K562 (cell line): ENCODE measurements at regions not wholly inside any gene's neighbourhood (a gene's known extent, or its start where the extent isn't known, plus 50 kb on each side); places are given as distances from the start of the nearest gene placed in this dataset.

Experiments used
- DNMT1 ChIP-seq: fragments of 450-650 bp; IDR thresholded peaks from 2 replicates; pipeline ENCODE4 v1.6.1; 2016; ENCODE audit warnings: antibody characterized with exemption, mild to moderate bottlenecking
- EP300 ChIP-seq: IDR thresholded peaks from 2 replicates; pipeline ENCODE4 v1.6.1; 2012; ENCODE audit warnings: low read length, improper control_type of control experiment
- NCOA6 ChIP-seq: fragments of 450-650 bp; IDR thresholded peaks from 2 replicates; pipeline ENCODE4 v1.6.1; 2017; ENCODE audit warnings: mild to moderate bottlenecking
- PTTG1 ChIP-seq: fragments of 450-650 bp; IDR thresholded peaks from 2 replicates; pipeline ENCODE4 v1.6.1; 2016; ENCODE audit warnings: low read depth, mild to moderate bottlenecking, missing genetic modification characterization, missing compliant biosample characterization
- SP1 ChIP-seq: sonication (generic); formaldehyde crosslinking; IDR thresholded peaks from 2 replicates; pipeline ENCODE4 v1.8.1; 2022; ENCODE audit warnings: mild to moderate bottlenecking, missing genetic modification reagents
- YY1 ChIP-seq, 3 experiments: IDR thresholded peaks; 2 replicates each; pipeline ENCODE4 v1.6.1; 2011; ENCODE audit warnings: low read length in 2 of 3, mild to moderate bottlenecking in 2 of 3, moderate library complexity in 2 of 3, borderline replicate concordance in 1 of 3, control low read depth in 1 of 3, low read depth in 1 of 3; ENCODE audit not compliant: insufficient read depth in 3 of 3, insufficient replicate concordance in 2 of 3, control insufficient read depth in 1 of 3, insufficient read length in 1 of 3; ENCODE audit errors: extremely low read depth in 1 of 3
- ZEB2 ChIP-seq: fragments of 450-650 bp; IDR thresholded peaks from 2 replicates; pipeline ENCODE4 v1.6.1; 2016
- TF ChIP-seq, protein P1 (sequence below): fragments of 450-650 bp; IDR thresholded peaks from 2 replicates; pipeline ENCODE4 v1.6.1; 2016; ENCODE audit warnings: mild to moderate bottlenecking, moderate library complexity
- TF ChIP-seq, protein P2 (sequence below): fragments of 250-450 bp; sonication (Bioruptor Pico); IDR thresholded peaks from 2 replicates; pipeline ENCODE4 v1.8.0; 2022; ENCODE audit warnings: moderate library complexity, mild to moderate bottlenecking, inconsistent platforms
- TF ChIP-seq, protein P3 (sequence below): sonication (generic); formaldehyde crosslinking; IDR thresholded peaks from 2 replicates; pipeline ENCODE4 v1.8.0; 2022; ENCODE audit warnings: missing genetic modification reagents, mild to moderate bottlenecking, borderline replicate concordance
- TF ChIP-seq, protein P4 (sequence below): sonication (generic); formaldehyde crosslinking; IDR thresholded peaks from 2 replicates; pipeline ENCODE4 v1.8.1; 2023; ENCODE audit warnings: mild to moderate bottlenecking, missing genetic modification reagents, moderate library complexity

DNA sequence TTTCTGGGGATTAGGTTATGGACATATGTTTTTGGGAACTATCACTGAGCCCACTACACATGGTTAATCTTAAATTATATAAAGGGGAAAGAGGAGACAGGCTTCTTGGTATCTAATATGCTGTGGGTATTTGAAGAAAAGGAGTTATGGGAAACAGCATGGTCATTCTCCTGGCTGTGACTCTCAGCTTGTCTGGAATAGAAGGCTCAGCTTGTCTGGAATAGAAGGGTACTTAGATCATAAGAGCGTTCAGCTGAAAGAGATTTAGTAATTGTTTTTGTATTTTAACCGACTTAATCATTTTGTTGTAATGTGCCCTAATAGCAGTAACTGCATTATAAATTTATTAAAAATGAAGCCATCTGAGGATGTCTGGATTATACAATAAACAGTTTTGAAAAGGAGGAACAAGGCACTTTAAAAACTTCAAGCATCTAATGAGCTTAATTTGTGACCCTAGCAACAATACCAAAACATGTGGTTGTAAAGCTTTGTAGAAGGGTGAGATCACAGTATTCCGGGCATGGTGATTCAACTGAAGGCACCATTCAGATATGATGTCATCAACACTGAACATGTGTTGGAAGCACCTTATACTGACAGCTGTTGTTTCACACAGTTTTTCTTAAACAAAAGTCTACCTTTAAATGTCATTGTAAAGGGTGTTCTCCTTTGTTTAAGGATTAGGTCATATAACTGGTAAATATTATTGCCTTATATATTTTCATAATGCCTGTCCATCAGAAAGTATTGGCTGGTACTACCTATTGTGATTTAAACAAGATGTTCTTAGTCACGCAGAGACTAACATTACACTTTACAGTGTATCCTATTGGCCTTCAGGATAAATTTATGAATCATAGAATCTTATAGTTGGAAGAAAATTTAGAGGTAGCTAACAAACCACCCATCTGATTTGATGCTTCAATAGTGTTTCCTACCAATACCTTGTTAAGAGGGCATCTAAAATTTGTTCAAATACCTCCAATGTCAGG lies 2174.1 kb upstream of the WWC1 start (continued):
- TF ChIP-seq, protein P1, sequence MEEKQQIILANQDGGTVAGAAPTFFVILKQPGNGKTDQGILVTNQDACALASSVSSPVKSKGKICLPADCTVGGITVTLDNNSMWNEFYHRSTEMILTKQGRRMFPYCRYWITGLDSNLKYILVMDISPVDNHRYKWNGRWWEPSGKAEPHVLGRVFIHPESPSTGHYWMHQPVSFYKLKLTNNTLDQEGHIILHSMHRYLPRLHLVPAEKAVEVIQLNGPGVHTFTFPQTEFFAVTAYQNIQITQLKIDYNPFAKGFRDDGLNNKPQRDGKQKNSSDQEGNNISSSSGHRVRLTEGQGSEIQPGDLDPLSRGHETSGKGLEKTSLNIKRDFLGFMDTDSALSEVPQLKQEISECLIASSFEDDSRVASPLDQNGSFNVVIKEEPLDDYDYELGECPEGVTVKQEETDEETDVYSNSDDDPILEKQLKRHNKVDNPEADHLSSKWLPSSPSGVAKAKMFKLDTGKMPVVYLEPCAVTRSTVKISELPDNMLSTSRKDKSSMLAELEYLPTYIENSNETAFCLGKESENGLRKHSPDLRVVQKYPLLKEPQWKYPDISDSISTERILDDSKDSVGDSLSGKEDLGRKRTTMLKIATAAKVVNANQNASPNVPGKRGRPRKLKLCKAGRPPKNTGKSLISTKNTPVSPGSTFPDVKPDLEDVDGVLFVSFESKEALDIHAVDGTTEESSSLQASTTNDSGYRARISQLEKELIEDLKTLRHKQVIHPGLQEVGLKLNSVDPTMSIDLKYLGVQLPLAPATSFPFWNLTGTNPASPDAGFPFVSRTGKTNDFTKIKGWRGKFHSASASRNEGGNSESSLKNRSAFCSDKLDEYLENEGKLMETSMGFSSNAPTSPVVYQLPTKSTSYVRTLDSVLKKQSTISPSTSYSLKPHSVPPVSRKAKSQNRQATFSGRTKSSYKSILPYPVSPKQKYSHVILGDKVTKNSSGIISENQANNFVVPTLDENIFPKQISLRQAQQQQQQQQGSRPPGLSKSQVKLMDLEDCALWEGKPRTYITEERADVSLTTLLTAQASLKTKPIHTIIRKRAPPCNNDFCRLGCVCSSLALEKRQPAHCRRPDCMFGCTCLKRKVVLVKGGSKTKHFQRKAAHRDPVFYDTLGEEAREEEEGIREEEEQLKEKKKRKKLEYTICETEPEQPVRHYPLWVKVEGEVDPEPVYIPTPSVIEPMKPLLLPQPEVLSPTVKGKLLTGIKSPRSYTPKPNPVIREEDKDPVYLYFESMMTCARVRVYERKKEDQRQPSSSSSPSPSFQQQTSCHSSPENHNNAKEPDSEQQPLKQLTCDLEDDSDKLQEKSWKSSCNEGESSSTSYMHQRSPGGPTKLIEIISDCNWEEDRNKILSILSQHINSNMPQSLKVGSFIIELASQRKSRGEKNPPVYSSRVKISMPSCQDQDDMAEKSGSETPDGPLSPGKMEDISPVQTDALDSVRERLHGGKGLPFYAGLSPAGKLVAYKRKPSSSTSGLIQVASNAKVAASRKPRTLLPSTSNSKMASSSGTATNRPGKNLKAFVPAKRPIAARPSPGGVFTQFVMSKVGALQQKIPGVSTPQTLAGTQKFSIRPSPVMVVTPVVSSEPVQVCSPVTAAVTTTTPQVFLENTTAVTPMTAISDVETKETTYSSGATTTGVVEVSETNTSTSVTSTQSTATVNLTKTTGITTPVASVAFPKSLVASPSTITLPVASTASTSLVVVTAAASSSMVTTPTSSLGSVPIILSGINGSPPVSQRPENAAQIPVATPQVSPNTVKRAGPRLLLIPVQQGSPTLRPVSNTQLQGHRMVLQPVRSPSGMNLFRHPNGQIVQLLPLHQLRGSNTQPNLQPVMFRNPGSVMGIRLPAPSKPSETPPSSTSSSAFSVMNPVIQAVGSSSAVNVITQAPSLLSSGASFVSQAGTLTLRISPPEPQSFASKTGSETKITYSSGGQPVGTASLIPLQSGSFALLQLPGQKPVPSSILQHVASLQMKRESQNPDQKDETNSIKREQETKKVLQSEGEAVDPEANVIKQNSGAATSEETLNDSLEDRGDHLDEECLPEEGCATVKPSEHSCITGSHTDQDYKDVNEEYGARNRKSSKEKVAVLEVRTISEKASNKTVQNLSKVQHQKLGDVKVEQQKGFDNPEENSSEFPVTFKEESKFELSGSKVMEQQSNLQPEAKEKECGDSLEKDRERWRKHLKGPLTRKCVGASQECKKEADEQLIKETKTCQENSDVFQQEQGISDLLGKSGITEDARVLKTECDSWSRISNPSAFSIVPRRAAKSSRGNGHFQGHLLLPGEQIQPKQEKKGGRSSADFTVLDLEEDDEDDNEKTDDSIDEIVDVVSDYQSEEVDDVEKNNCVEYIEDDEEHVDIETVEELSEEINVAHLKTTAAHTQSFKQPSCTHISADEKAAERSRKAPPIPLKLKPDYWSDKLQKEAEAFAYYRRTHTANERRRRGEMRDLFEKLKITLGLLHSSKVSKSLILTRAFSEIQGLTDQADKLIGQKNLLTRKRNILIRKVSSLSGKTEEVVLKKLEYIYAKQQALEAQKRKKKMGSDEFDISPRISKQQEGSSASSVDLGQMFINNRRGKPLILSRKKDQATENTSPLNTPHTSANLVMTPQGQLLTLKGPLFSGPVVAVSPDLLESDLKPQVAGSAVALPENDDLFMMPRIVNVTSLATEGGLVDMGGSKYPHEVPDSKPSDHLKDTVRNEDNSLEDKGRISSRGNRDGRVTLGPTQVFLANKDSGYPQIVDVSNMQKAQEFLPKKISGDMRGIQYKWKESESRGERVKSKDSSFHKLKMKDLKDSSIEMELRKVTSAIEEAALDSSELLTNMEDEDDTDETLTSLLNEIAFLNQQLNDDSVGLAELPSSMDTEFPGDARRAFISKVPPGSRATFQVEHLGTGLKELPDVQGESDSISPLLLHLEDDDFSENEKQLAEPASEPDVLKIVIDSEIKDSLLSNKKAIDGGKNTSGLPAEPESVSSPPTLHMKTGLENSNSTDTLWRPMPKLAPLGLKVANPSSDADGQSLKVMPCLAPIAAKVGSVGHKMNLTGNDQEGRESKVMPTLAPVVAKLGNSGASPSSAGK: no peak
- TF ChIP-seq, protein P2, sequence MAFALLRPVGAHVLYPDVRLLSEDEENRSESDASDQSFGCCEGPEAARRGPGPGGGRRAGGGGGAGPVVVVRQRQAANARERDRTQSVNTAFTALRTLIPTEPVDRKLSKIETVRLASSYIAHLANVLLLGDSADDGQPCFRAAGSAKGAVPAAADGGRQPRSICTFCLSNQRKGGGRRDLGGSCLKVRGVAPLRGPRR: no peak
- TF ChIP-seq, protein P3, sequence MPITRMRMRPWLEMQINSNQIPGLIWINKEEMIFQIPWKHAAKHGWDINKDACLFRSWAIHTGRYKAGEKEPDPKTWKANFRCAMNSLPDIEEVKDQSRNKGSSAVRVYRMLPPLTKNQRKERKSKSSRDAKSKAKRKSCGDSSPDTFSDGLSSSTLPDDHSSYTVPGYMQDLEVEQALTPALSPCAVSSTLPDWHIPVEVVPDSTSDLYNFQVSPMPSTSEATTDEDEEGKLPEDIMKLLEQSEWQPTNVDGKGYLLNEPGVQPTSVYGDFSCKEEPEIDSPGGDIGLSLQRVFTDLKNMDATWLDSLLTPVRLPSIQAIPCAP (CRISPR knock-in tag): no peak
- TF ChIP-seq ZEB2: no peak
- TF ChIP-seq YY1 (IDR thresholded peaks at IDR 0.05; ENCODE audit: borderline replicate concordance in 1 of 3, control insufficient read depth in 1 of 3, extremely low read depth in 1 of 3, insufficient read depth in 3 of 3, insufficient read length in 1 of 3, insufficient replicate concordance in 2 of 3, low read depth in 1 of 3, low read length in 2 of 3): no peak
- TF ChIP-seq DNMT1: no peak
- TF ChIP-seq, protein P4, sequence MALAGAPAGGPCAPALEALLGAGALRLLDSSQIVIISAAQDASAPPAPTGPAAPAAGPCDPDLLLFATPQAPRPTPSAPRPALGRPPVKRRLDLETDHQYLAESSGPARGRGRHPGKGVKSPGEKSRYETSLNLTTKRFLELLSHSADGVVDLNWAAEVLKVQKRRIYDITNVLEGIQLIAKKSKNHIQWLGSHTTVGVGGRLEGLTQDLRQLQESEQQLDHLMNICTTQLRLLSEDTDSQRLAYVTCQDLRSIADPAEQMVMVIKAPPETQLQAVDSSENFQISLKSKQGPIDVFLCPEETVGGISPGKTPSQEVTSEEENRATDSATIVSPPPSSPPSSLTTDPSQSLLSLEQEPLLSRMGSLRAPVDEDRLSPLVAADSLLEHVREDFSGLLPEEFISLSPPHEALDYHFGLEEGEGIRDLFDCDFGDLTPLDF (CRISPR knock-in tag): no peak
- no peak for TF ChIP-seq EP300
- no peak for TF ChIP-seq SP1
- TF ChIP-seq PTTG1 (tag): no peak
- no peak for TF ChIP-seq NCOA6
